Fibroblast of lung (primary cell): ENCODE measurements at regions not wholly inside any gene's neighbourhood (a gene's known extent, or its start where the extent isn't known, plus 50 kb on each side); places are given as distances from the start of the nearest gene placed in this dataset.

ENCODE experiments used
- CTCF ChIP-seq, 2 donors: IDR thresholded peaks in 1 of 2; conservative IDR thresholded peaks in 1 of 2; 1 replicate in 1 of 2; 2 replicates in 1 of 2; pipeline ENCODE4 v1.5.1; 2011 to 2012; ENCODE audit warnings: low read length in 2 of 2, control low read depth in 1 of 2, inconsistent platforms in 1 of 2, low read depth in 1 of 2, mild to moderate bottlenecking in 1 of 2
- EZH2 ChIP-seq: IDR thresholded peaks from 2 replicates; pipeline ENCODE4 v1.5.1; 2012; ENCODE audit warnings: low read length, control low read depth, mild to moderate bottlenecking; ENCODE audit errors: missing control alignments

- TF ChIP-seq CTCF (conservative IDR thresholded peaks at IDR 0.05 in 1 of 2, IDR thresholded peaks at IDR 0.05 in 1 of 2; ENCODE audit: low read depth in 1 of 2, low read length in 2 of 2) (no peak), EZH2 (no peak)
Measured at GRCh38 chr10:2924431-2924830, 142.9 kb upstream of the PFKP start.
